Astrocyte of the spinal cord (primary cell): ENCODE measurements at regions not wholly inside any gene's neighbourhood (a gene's known extent, or its start where the extent isn't known, plus 50 kb on each side); places are given as distances from the start of the nearest gene placed in this dataset.

Experiments used
- DNase-seq: peaks from one replicate; pipeline ENCODE4 v3.0.0; 2011; ENCODE audit warnings: low read depth, low spot score
- H3K4me3 ChIP-seq: 2 replicates; pipeline ENCODE4 v1.5.1; 2011; ENCODE audit warnings: low read depth, mild to moderate bottlenecking, low read length, moderate library complexity
- CTCF ChIP-seq: IDR thresholded peaks from 2 replicates; pipeline ENCODE4 v1.5.1; 2012; ENCODE audit warnings: low read depth, mild to moderate bottlenecking, low read length, inconsistent platforms
- in situ Hi-C: cut with HindIII; loops from 2 replicates; pipeline ENCODE4 v1.10.0; 2017; ENCODE audit warnings: low sequenced_read_pairs

DNA sequence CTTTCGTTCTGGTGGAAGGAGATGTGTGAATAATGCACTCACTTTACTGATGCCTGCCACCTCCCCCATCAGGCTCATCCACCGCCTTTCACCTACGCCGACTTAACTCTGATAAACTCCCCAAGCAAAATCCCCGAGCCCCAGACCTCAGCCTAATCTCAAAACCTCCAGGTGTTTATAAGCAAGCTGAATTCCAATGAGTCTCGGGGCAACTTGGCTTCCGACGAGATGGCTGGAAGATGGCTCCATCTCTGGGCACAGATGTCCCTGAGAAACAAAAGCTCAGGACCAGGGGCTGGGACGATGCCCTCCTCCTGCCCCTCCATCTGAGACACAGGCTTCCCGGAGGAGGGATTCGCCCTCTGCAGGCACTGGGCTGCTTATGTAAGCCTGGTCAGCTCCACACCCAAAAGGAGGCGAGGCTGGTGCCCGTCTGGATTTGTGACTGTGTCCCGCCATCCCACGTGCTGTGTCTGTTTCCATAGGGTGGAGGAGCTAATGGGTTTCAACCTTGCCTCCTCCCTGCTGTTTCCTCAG is 386.4 kb upstream of the TNRC6C start:
- no peak overlapping the region for H3K4me3 ChIP-seq
- DNase-seq: no peak
- TF ChIP-seq CTCF: no peak
- in situ Hi-C loops: no loop called here

DNA sequence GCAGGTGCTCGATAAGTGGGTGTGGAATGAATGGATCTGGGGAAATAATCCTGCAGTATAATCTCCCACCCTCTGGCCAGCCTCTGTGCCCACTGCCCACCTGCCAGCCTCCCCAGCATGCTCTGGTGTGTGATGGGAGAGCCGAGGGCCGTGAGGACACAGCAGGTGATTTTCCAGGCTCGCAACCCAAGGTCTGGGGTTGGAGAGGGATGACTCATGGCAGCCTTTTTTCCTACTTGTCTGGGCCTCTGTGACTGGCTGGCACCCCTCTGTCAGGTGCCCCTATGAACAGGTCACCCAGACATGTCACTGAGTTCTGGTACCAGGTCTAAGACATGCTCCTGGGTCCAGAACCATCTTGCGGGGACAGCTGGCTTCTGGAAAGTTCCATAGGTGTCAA is 385.7 kb upstream of the TNRC6C start:
- DNase-seq: no peak
- in situ Hi-C loops: no loop called here
- H3K4me3 ChIP-seq: no peak overlapping the region
- TF ChIP-seq CTCF: no peak

DNA sequence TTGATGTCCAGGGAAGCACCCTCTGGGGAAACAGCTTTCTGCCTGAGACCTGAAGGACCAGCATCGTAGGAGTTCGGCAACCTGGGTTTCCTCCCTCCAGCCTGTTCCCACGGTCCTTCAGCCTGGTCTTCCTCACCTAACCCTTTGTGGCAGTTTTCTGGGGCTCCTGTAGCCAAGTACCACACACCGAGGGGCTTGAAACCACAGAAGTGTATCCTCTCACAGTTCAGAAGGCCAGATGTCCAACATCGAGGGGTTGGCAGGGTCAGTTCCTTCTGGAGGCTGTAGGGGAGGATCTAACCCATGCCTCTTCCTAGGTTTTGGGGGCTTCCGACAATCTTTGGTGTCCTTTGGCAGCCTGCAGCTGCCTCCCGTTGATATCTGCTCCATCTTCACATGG is 381.0 kb upstream of the TNRC6C start:
- no peak overlapping the region for H3K4me3 ChIP-seq
- no peak for TF ChIP-seq CTCF
- DNase-seq: no peak
- in situ Hi-C loops: no loop called here

DNA sequence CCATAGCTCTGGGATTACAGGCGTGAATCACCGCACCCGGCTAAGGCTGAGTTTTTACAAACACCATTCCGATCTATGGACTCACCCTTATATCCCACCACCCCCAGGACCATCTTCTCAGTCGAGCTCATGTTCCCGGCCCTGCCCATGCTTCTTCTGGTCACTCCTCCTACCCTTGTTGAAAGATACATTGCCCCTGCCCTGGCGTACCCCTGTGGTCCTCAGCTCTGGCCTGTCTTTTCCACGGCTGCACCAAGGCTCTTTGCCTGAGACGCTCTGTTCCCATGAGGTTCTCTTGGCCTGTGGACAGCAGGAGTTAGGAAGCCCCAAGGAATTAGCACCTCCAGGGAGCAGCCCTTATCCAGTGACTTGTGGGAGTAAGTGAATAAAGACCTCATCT is 379.4 kb upstream of the TNRC6C start:
- TF ChIP-seq CTCF: no peak
- no peak for DNase-seq
- no peak overlapping the region for H3K4me3 ChIP-seq
- in situ Hi-C loops: no loop called here

GRCh38 chr17:77579682-77580081 is 378.8 kb upstream of the TNRC6C start:
- DNase-seq: no peak
- no peak overlapping the region for H3K4me3 ChIP-seq
- in situ Hi-C loops: no loop called here
- TF ChIP-seq CTCF: no peak

DNA sequence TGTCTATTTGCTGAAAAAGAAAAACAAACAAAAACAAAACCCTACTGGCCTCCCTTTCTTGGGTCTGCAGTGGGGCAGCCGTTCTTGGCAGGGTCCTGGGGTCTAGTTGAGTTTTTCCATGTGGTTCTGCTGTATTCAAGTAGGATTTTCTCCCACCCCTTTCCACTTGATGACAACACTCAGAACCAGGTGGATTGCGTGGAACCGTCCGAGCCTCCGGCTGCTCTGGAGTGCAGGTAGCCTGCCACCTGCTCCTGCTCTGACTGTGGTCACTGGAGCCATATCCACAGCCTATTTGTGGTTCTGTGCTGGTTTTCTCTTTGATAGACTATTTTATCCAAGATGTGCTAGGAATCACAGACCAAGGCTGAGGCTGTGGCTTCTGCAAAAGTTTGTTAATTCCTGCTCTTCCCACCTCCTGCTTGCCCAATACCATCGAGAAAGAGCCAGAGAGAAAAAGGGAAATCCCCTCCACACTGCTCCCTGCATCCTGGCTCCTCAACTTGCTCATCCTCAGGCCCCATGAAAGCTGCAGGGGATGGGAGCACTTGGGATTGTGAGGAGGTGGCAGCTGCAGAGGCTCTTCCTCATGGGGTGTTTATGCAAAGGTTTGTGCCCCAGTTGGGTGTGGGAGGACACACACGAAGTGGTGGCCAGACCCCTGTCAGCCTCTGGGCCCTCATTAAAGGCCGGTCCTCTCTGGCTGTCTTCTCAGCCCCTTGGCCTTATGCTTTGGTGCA is 377.8 kb upstream of the TNRC6C start:
- no peak overlapping the region for H3K4me3 ChIP-seq
- DNase-seq: no peak
- in situ Hi-C loops: no loop called here
- no peak for TF ChIP-seq CTCF
